NOMO-1 treated with DMSO at 0.1 percent for 48 hours (cell line): ENCODE measurements at regions not wholly inside any gene's neighbourhood (a gene's known extent, or its start where the extent isn't known, plus 50 kb on each side); places are given as distances from the start of the nearest gene placed in this dataset.

ENCODE experiments used
- DNase-seq: peaks from one replicate; lab custom pipeline; 2025; ENCODE audit not compliant: unreplicated experiment; lab: John Stamatoyannopoulos, UW

GRCh38 chr2:164439885-164440284 lies 181.4 kb downstream of the GRB14 start:
- no peak for DNase-seq

GRCh38 chr2:164439235-164439634 lies 182.0 kb downstream of the GRB14 start:
- no peak for DNase-seq

- no peak for DNase-seq
Observed at GRCh38 chr2:164438490-164439205, 182.6 kb downstream of the GRB14 start.

- no peak for DNase-seq
Observed at GRCh38 chr2:164436131-164436530, 185.2 kb downstream of the GRB14 start.

GRCh38 chr2:164430166-164430783 lies 191.0 kb downstream of the GRB14 start:
- no peak for DNase-seq

GRCh38 chr2:164429354-164429753 lies 191.9 kb downstream of the GRB14 start:
- no peak for DNase-seq

- DNase-seq: no peak
Observed at GRCh38 chr2:164427111-164427510, 194.2 kb downstream of the GRB14 start.

- DNase-seq: no peak
Observed at GRCh38 chr2:164420787-164421186, 200.5 kb downstream of the GRB14 start.

GRCh38 chr2:164412831-164413230 lies 208.5 kb downstream of the GRB14 start:
- no peak for DNase-seq

GRCh38 chr2:164389411-164389810 lies 231.9 kb downstream of the GRB14 start:
- no peak for DNase-seq

- DNase-seq: no peak
Observed at GRCh38 chr2:164388511-164388910, 232.8 kb downstream of the GRB14 start.

- no peak for DNase-seq
Observed at GRCh38 chr2:164386231-164386630, 235.1 kb downstream of the GRB14 start.

GRCh38 chr2:164384434-164384833 lies 236.8 kb downstream of the GRB14 start:
- DNase-seq: no peak

GRCh38 chr2:164371916-164372315 lies 249.4 kb downstream of the GRB14 start:
- DNase-seq: no peak

GRCh38 chr2:164369366-164369765 lies 251.9 kb downstream of the GRB14 start:
- DNase-seq: no peak

- DNase-seq: no peak
Observed at GRCh38 chr2:164368896-164369295, 252.4 kb downstream of the GRB14 start.

- no peak for DNase-seq
Observed at GRCh38 chr2:164363646-164364045, 257.6 kb downstream of the GRB14 start.

GRCh38 chr2:164351536-164351935 lies 269.7 kb downstream of the GRB14 start:
- DNase-seq: no peak

GRCh38 chr2:164335947-164336346 lies 285.3 kb downstream of the GRB14 start:
- DNase-seq: no peak

GRCh38 chr2:164335128-164335527 lies 286.2 kb downstream of the GRB14 start:
- no peak for DNase-seq

- DNase-seq: no peak
Observed at GRCh38 chr2:164328310-164328709, 293.0 kb downstream of the GRB14 start.

GRCh38 chr2:164323978-164324377 lies 297.3 kb downstream of the GRB14 start:
- no peak for DNase-seq

- no peak for DNase-seq
Observed at GRCh38 chr2:164314148-164314547, 307.1 kb downstream of the GRB14 start.
